Neuronal stem cell (in vitro differentiated cells): ENCODE measurements at regions not wholly inside any gene's neighbourhood (a gene's known extent, or its start where the extent isn't known, plus 50 kb on each side); places are given as distances from the start of the nearest gene placed in this dataset.
A peak's percentile ranks its signal among the peaks of the same experiment; 100 is the strongest.

Experiments
- DNase-seq: peaks from one replicate; pipeline ENCODE4 v3.0.0-alpha.2; 2013; ENCODE audit warnings: low spot score
- H2AFZ ChIP-seq: one replicate; pipeline ENCODE4 v1.6.1; 2013; ENCODE audit warnings: mild to moderate bottlenecking, low read length, inconsistent platforms
- H2AK5ac ChIP-seq: 2 replicates; pipeline ENCODE4 v1.6.1; 2013; ENCODE audit warnings: low read depth, mild to moderate bottlenecking, inconsistent platforms, low read length, moderate library complexity, mixed read lengths
- H2BK120ac ChIP-seq: 2 replicates; pipeline ENCODE4 v1.6.1; 2013; ENCODE audit warnings: low read depth, mild to moderate bottlenecking, inconsistent platforms, low read length, moderate library complexity, mixed read lengths
- H2BK12ac ChIP-seq: one replicate; pipeline ENCODE4 v1.6.1; 2013; ENCODE audit warnings: low read length, inconsistent platforms
- H2BK15ac ChIP-seq: 2 replicates; pipeline ENCODE4 v1.6.1; 2013; ENCODE audit warnings: mild to moderate bottlenecking, low read length, inconsistent platforms, mixed read lengths
- H2BK5ac ChIP-seq: one replicate; pipeline ENCODE4 v1.6.1; 2013; ENCODE audit warnings: inconsistent platforms, mild to moderate bottlenecking, low read length, moderate library complexity
- H3K14ac ChIP-seq: one replicate; pipeline ENCODE4 v1.6.1; 2013; ENCODE audit warnings: low read length, inconsistent platforms
- H3K18ac ChIP-seq: 2 replicates; pipeline ENCODE4 v1.6.1; 2013; ENCODE audit warnings: low read length, inconsistent platforms
- H3K23ac ChIP-seq: 2 replicates; pipeline ENCODE4 v1.6.1; 2013; ENCODE audit warnings: low read depth, mild to moderate bottlenecking, mixed read lengths, low read length, inconsistent platforms; ENCODE audit not compliant: poor library complexity
- H3K27ac ChIP-seq: replicated peaks from 3 replicates; pipeline ENCODE4 v1.5.1; 2013; ENCODE audit warnings: low read length, inconsistent platforms
- H3K27me3 ChIP-seq, 3 experiments: 2 replicates each; pipeline ENCODE4 v1.6.1; 2013; ENCODE audit warnings: low read length in 3 of 3, mild to moderate bottlenecking in 2 of 3, inconsistent platforms in 1 of 3, low read depth in 1 of 3, mixed read lengths in 1 of 3, moderate library complexity in 1 of 3; ENCODE audit not compliant: control insufficient read depth in 3 of 3, insufficient read depth in 3 of 3
- H3K36me3 ChIP-seq, 2 donors: replicated peaks in 1 of 2; 2 replicates each; pipeline ENCODE4 v1.6.1; 2013; ENCODE audit warnings: low read length in 2 of 2; ENCODE audit not compliant: control insufficient read depth in 2 of 2, insufficient read depth in 2 of 2
- H3K4ac ChIP-seq: 2 replicates; pipeline ENCODE4 v1.6.1; 2013; ENCODE audit warnings: inconsistent platforms, mild to moderate bottlenecking, low read length, moderate library complexity
- H3K4me1 ChIP-seq, 2 donors: 1 replicate in 1 of 2; 2 replicates in 1 of 2; pipeline ENCODE4 v1.6.1; 2013; ENCODE audit warnings: low read length in 2 of 2, low read depth in 1 of 2; ENCODE audit not compliant: control insufficient read depth in 2 of 2, insufficient read depth in 1 of 2
- H3K4me2 ChIP-seq: one replicate; pipeline ENCODE4 v1.6.1; 2013; ENCODE audit warnings: mild to moderate bottlenecking, low read length, inconsistent platforms; ENCODE audit not compliant: insufficient read depth, poor library complexity, severe bottlenecking
- H3K4me3 ChIP-seq, 2 donors: 2 replicates each; pipeline ENCODE4 v1.5.1; 2013; ENCODE audit warnings: low read length in 2 of 2, mild to moderate bottlenecking in 2 of 2, inconsistent platforms in 1 of 2, moderate library complexity in 1 of 2
- H3K79me1 ChIP-seq: one replicate; pipeline ENCODE4 v1.6.1; 2013; ENCODE audit warnings: low read depth, mild to moderate bottlenecking, inconsistent platforms, low read length, moderate library complexity
- H3K9ac ChIP-seq: one replicate; pipeline ENCODE4 v1.6.1; 2013; ENCODE audit warnings: mild to moderate bottlenecking, low read depth, low read length, inconsistent platforms; ENCODE audit not compliant: poor library complexity
- H3K9me3 ChIP-seq, 2 donors: replicated peaks in 1 of 2; 2 replicates each; pipeline versions ENCODE3 to v1.6.1; 2013; ENCODE audit warnings: low read length in 2 of 2, mild to moderate bottlenecking in 2 of 2, inconsistent platforms in 1 of 2, low read depth in 1 of 2, mixed read lengths in 1 of 2, moderate library complexity in 1 of 2; ENCODE audit not compliant: control insufficient read depth in 2 of 2, insufficient read depth in 1 of 2
- H4K8ac ChIP-seq: one replicate; pipeline ENCODE4 v1.6.1; 2013; ENCODE audit warnings: low read depth, mild to moderate bottlenecking, inconsistent platforms, low read length, moderate library complexity
- H4K91ac ChIP-seq: one replicate; pipeline ENCODE4 v1.6.1; 2013; ENCODE audit warnings: low read length, low read depth, mild to moderate bottlenecking, inconsistent platforms; ENCODE audit not compliant: poor library complexity
- WGBS, 2 donors: extraction: QIAGEN DNeasy Blood & Tissue Kit; methylation state at CpG; one replicate each; pipeline ENCODE4 v1.1.7; 2013; ENCODE audit warnings: missing lambda C conversion rate in 2 of 2, mixed read lengths in 1 of 2; ENCODE audit not compliant: insufficient read length in 2 of 2, insufficient replicate concordance in 1 of 2; ENCODE audit errors: extremely low coverage in 2 of 2; 5-methylcytosine and 5-hydroxymethylcytosine counted together

GRCh38 chr5:93665648-93666047 lies 75.8 kb downstream of the POU5F2 start:
- Histone ChIP-seq H3K27ac (no peak overlapping the region), H3K18ac (no peak overlapping the region), H3K9ac (no peak overlapping the region), H3K36me3 (no peaks in the 10 kb centered on the region), H2BK12ac (no peak overlapping the region), H3K23ac (no peak overlapping the region), H3K4ac (no peak overlapping the region), H2AK5ac (no peak overlapping the region), H3K27me3 (no peaks in the 10 kb centered on the region), H4K8ac (no peak overlapping the region), H2AFZ (peak overlapping the region; percentile 66), H3K4me1 (peaks cover 0 to 7% of the 10 kb centered on the region in 2 donors), H4K91ac (no peak overlapping the region), H3K9me3 (no peaks in the 10 kb centered on the region), H2BK120ac (no peak overlapping the region), H3K4me2 (no peak overlapping the region), H2BK15ac (no peak overlapping the region), H3K14ac (no peak overlapping the region), H3K4me3 (no peak overlapping the region), H2BK5ac (no peak overlapping the region), H3K79me1 (no peaks in the 10 kb centered on the region)
- DNase-seq, result no peak
- WGBS, 2 donors, result no CpG with 5 or more reads among the region's 7 CpGs

GRCh38 chr5:93660677-93661076 lies 77.7 kb downstream of the NR2F1 start:
- H2AK5ac ChIP-seq, result no peak overlapping the region
- H3K14ac ChIP-seq, result no peak overlapping the region
- H3K23ac ChIP-seq, result no peak overlapping the region
- H2AFZ ChIP-seq, result no peak overlapping the region
- H4K8ac ChIP-seq, result no peak overlapping the region
- H2BK12ac ChIP-seq, result no peak overlapping the region
- H3K9ac ChIP-seq, result no peak overlapping the region
- no peak overlapping the region for H2BK120ac ChIP-seq
- H3K4me3 ChIP-seq, result no peak overlapping the region
- no peak overlapping the region for H4K91ac ChIP-seq
- H3K9me3 ChIP-seq, result no peaks in the 10 kb centered on the region
- H3K4me2 ChIP-seq, result no peak overlapping the region
- no peaks in the 10 kb centered on the region for H3K27me3 ChIP-seq
- no peak overlapping the region for H3K18ac ChIP-seq
- peaks cover 0 to 10% of the 10 kb centered on the region in 2 donors for H3K4me1 ChIP-seq
- no peak overlapping the region for H3K4ac ChIP-seq
- H2BK15ac ChIP-seq, result no peak overlapping the region
- no peaks in the 10 kb centered on the region for H3K79me1 ChIP-seq
- no CpG with 5 or more reads among the region's 1 CpG for WGBS, 2 donors
- H3K36me3 ChIP-seq, result no peaks in the 10 kb centered on the region
- H2BK5ac ChIP-seq, result no peak overlapping the region
- H3K27ac ChIP-seq, result no peak overlapping the region
- no peak for DNase-seq

GRCh38 chr5:93658044-93658443 lies 75.0 kb downstream of the NR2F1 start:
- Histone ChIP-seq H3K36me3 (no peaks in the 10 kb centered on the region), H2BK120ac (no peak overlapping the region), H3K4me3 (no peak overlapping the region), H3K4me1 (peaks cover 0 to 4% of the 10 kb centered on the region in 2 donors), H2BK15ac (no peak overlapping the region), H3K4me2 (no peak overlapping the region), H2BK5ac (no peak overlapping the region), H2AK5ac (no peak overlapping the region), H3K14ac (no peak overlapping the region), H4K91ac (no peak overlapping the region), H3K9me3 (no peaks in the 10 kb centered on the region), H2BK12ac (no peak overlapping the region), H4K8ac (no peak overlapping the region), H3K18ac (no peak overlapping the region), H3K23ac (no peak overlapping the region), H3K27me3 (no peaks in the 10 kb centered on the region), H3K9ac (no peak overlapping the region), H3K79me1 (no peaks in the 10 kb centered on the region), H3K4ac (no peak overlapping the region), H3K27ac (no peak overlapping the region), H2AFZ (no peak overlapping the region)
- DNase-seq, result no peak

GRCh38 chr5:93654676-93655075 lies 71.7 kb downstream of the NR2F1 start:
- WGBS, 2 donors, result no CpG with 5 or more reads among the region's 2 CpGs
- H2BK15ac ChIP-seq, result no peak overlapping the region
- no peak overlapping the region for H3K4ac ChIP-seq
- DNase-seq, result no peak
- peaks cover 0 to 4% of the 10 kb centered on the region in 2 donors for H3K9me3 ChIP-seq
- no peak overlapping the region for H3K23ac ChIP-seq
- H4K91ac ChIP-seq, result no peak overlapping the region
- H2AFZ ChIP-seq, result no peak overlapping the region
- H3K27me3 ChIP-seq, result no peaks in the 10 kb centered on the region
- H2BK5ac ChIP-seq, result no peak overlapping the region
- H3K18ac ChIP-seq, result no peak overlapping the region
- H2BK120ac ChIP-seq, result no peak overlapping the region
- peaks cover 0 to 4% of the 10 kb centered on the region in 2 donors for H3K4me1 ChIP-seq
- no peak overlapping the region for H4K8ac ChIP-seq
- H3K9ac ChIP-seq, result no peak overlapping the region
- H3K4me2 ChIP-seq, result no peak overlapping the region
- H3K79me1 ChIP-seq, result no peaks in the 10 kb centered on the region
- no peak overlapping the region for H2BK12ac ChIP-seq
- no peak overlapping the region for H2AK5ac ChIP-seq
- no peak overlapping the region for H3K14ac ChIP-seq
- H3K27ac ChIP-seq, result no peak overlapping the region
- no peak overlapping the region for H3K4me3 ChIP-seq
- no peaks in the 10 kb centered on the region for H3K36me3 ChIP-seq
